GM21390 (cell line): ENCODE measurements at regions not wholly inside any gene's neighbourhood (a gene's known extent, or its start where the extent isn't known, plus 50 kb on each side); places are given as distances from the start of the nearest gene placed in this dataset.

ENCODE experiments used
- ATAC-seq: cut with Tn5 transposase; IDR thresholded peaks from one replicate; pipeline ENCODE4 v1.9.1; 2021; ENCODE audit not compliant: unreplicated experiment

- ATAC-seq, result no peak
These were observed 250.8 kb downstream of the SOX4 start for GRCh38 chr6:21844120-21844917.

DNA sequence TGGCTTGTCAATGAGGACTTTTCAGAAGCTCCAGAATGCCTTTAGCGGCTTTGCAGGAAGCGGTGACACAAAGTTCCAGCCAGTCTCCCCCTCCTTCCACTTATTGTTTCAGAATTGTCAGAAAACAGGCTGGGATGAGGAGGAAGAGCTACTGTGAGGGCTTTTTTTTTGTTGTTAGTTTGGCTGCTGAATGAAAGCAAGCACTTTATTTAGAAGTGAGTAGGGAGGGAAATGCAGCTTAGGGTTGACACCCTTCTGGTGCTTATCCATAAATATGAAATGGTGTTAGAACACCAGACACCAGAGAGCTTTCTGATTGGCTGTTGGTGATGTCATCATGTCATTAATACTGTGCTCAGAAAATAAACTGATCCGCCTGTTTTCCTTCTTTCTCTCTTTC is 251.5 kb downstream of the SOX4 start:
- no peak for ATAC-seq

GRCh38 chr6:21845439-21846140 is 252.0 kb downstream of the SOX4 start:
- no peak for ATAC-seq

- no peak for ATAC-seq
These were observed 253.2 kb downstream of the SOX4 start for GRCh38 chr6:21846541-21847451.

GRCh38 chr6:21847711-21848480 is 254.3 kb downstream of the SOX4 start:
- ATAC-seq, result no peak

GRCh38 chr6:21850691-21851090 is 257.1 kb downstream of the SOX4 start:
- ATAC-seq, result no peak

DNA sequence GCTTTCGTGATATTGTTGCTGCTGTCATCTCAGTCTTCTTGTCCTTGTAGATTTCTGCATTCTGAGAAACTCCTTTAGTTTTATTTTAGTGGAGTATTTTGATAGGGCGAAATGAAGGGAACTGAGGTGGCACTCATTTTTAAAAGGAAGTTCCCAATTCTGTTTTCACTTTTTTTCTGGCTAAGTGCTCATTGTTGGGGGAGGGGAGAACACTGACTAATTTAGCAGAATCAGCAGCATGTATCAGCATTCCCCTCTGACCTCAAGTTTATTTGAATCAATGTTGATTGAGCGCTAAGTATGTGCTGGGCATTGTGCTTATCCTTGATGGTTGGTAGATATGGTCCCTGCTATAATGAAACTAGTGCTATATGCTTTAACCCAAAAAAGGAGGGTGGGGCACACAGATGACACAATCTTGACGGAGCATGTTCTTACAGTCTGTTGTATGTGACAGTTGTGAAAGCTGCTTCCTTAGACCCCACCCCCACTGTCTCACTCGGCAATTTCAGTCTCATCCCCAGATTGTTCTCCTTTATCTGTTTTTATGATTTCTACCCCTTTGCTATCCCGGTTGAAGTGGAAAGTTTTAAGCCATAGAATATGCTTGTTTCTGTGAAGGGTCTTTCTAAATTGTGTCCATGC is 262.4 kb downstream of the SOX4 start:
- no peak for ATAC-seq

DNA sequence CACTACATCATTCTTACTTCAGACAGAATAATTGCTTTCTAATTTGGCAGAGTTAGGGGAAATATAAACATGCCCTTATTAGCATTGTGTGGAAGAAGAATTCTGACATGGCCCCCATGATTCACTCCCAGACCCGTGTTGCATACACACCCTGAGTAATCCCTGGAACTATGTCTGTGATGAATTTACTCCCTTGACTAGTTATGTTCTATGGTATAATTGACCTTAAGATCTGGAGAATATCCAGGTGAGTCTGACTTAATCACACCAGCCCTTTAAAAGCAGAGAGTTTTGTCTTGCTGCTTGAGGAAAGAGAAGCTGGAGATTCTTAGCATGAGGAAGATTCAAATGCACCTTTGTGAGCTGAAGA is 262.9 kb downstream of the SOX4 start:
- no peak for ATAC-seq

DNA sequence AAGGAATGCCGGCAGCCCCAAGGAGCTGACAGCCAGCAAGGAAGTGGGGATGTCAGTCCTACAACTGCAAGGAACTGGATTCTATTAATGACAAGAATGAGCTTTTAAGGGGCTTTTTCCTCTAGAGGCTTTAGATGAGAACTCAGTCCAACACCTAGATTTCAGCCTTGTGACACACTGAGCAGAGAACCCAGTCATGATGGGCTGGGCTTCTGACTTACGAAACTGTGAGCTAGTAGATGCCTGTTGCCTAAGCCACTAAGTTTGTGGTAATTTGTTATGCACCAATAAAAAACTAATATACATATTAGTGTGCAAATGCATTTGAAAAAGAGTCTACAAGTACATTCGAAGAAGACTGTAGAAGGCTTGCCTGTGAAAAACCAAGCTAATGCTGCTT is 263.3 kb downstream of the SOX4 start:
- ATAC-seq, result no peak

- no peak for ATAC-seq
These were observed 264.5 kb downstream of the SOX4 start for GRCh38 chr6:21858076-21858475.

- no peak for ATAC-seq
These were observed 265.7 kb downstream of the SOX4 start for GRCh38 chr6:21859193-21859735.

GRCh38 chr6:21861942-21862341 is 268.4 kb downstream of the SOX4 start:
- no peak for ATAC-seq

- ATAC-seq, result no peak
These were observed 270.7 kb downstream of the SOX4 start for GRCh38 chr6:21864206-21864605.

DNA sequence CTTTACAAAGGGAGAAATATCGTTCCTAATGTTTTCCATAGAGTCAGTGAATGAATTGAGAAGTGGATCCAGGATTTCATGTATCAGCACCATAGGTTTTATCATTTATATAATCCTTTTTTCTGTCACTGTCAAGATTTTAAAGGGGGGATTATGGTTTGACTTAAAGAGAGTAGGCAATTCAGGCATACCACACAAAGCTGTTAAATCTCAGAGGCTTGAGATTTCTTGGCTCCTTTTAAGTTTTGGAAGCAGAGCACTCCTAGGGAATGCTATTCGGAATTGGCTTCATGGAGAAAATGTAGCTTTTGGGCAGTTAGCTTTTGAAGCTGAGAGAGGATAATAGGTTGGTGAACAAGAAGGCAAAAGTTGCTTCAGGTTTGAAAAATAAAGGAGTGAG is 274.7 kb downstream of the SOX4 start:
- no peak for ATAC-seq

DNA sequence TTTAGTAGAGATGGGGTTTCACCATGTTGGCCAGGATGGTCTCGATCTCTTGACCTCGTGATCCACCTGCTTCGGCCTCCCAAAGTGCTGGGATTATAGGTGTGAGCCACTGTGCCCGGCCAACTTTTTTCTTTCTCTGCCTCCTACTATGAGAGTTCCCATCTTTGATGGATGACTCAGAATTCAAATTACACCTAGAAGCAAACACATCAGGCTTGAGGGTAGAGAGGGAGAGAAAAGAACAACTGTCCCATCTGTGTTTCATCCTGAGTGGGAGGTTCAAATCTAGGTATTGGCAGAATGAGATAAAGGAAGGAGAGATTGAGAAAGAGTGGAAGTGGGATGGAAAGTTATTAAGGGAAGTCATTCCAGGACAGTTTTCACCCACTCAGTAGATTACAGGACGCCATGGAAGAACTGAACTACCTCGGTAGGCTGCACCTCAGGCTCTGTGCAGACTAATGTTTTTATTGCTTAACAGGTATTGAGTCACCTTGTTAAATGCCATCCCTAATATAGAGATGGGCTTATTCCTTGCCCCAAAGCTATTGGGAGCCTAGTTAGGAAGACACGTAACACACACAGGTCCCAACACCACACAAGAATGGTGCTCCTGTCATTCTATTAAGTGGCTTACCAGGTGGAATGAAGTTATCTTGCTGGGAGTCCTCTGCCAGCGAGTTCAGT is 275.7 kb downstream of the SOX4 start:
- ATAC-seq, result no peak

DNA sequence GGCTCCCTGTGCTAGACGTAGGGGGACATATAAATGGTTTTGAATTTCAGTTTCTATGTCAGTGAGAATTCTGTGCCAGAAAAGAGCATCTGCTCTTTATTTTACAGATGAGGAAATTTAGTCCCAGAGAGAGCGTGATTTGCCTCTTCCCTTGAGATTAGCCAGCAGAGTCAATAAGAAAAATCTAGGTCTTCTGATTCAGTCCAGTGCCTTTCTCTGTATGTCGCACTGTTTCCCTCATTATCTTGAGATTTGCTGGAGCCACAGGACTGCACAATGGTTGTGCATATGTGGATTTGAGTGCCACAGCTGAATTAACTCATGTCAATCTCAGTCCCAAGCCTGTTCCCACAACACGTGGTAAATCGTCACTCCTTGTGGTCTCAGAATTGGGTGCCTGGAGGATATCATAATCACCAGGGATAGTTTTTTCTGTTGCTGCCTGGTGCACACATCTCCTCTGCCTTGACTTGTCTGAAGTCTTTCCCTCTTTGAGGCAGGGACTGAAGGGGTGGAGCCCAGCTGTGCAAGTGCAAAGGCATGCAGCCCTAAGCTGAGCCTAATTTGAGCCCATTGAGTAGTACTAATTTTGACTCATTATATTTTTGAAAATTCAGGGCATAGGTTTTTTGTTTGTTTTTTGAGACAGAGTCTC is 276.7 kb downstream of the SOX4 start:
- ATAC-seq, result no peak

DNA sequence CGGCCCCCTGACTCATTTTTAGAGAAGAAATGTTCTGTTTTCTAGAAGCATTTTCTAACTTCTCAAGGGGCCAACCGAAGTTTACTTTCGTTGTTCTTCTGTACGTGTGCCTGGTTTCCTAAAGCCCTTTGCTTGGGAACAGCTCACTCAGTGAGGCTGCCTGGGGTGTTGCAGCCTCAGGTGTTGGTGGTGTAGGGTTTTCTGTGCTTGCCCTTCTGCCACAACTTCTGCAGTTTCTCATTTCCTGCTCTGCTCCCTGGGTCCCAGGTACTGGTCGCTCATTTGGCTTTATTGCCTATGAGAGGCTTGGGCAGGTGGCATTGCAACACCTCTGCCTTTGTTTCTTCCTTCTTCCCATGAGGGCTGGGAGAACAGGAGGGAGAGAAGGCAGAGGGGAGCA is 278.3 kb downstream of the SOX4 start:
- no peak for ATAC-seq

- no peak for ATAC-seq
These were observed 279.2 kb downstream of the SOX4 start for GRCh38 chr6:21872749-21873148.

DNA sequence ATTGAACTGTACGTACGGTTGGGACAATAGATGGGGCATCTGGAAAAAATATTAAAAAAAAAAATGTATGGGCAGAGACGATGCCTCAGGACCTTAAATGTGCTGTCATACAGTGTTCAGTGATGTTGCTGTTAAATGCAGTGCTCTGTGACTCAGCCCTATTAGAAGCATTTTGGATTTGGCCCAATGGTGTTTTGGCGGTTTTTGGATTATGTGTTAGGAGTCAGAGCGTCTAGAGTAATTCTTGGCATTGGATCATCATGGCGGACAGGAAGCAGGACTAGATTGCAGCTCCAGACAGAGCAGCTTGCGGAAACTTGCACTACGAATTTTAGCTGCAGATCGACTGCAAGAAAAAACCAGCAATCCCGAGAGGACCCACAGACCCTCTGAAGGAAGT is 280.0 kb downstream of the SOX4 start:
- ATAC-seq, result no peak
